K562 (cell line): ENCODE measurements at regions not wholly inside any gene's neighbourhood (a gene's known extent, or its start where the extent isn't known, plus 50 kb on each side); places are given as distances from the start of the nearest gene placed in this dataset.

Source experiments
- ATAC-seq: fragments of 200-7000 bp; cut with Tn5 transposase; 3 replicates; pipeline ENCODE4 v1.9.1; 2020; ENCODE audit warnings: moderate library complexity
- BruUV-seq: library from RNA; stranded (reverse); fragments of 400-500 nt; replicated peaks from 2 replicates; lab custom pipeline; 2021; lab: Mats Ljungman, UMichigan
- CTCF ChIA-PET: fragments of 300-600 bp; formaldehyde crosslinking; extraction: SDS; loops from one replicate; lab custom pipeline; 2021; ENCODE audit warnings: low intra/inter-chr PET ratio; lab: Yijun Ruan, JAX
- POLR2A ChIA-PET: fragments of 300-600, 350-650 bp; sonication (Branson Sonifier 250); formaldehyde crosslinking; extraction: SDS; loops from one replicate; lab custom pipeline; 2021; ENCODE audit warnings: antibody characterized with exemption, inconsistent platforms; lab: Yijun Ruan, JAX
- DNase-seq, 4 experiments: peaks; one replicate each; pipeline versions ENCODE4 v3.0.0 to v3.0.0-alpha.2; 2011 to 2018; ENCODE audit warnings: low spot score in 3 of 4, mixed read lengths in 3 of 4; ENCODE audit errors: extremely low read depth in 1 of 4
- FAIRE-seq: peaks from 2 replicates; lab custom pipeline; 2011; peaks lifted over from hg19 to GRCh38; lab: Jason Lieb, UNC
- H2AFZ ChIP-seq: 2 replicates; pipeline ENCODE4 v1.6.0; 2011; ENCODE audit warnings: low read depth, low read length, control low read depth, inconsistent platforms
- H3K27ac ChIP-seq: fragments of 200-600 bp; 3 replicates; pipeline ENCODE4 v1.8.0; 2011; ENCODE audit warnings: low read depth, mild to moderate bottlenecking, control low read depth, inconsistent platforms, low read length, moderate library complexity, mixed read lengths; ENCODE audit errors: extremely low read depth
- H3K27me3 ChIP-seq, 2 experiments: fragments of 300-600 bp in 1 of 2; 2 replicates in 1 of 2; 3 replicates in 1 of 2; pipeline versions ENCODE4 v1.6.0 to v1.8.0; 2011; ENCODE audit warnings: inconsistent platforms in 2 of 2, low read length in 2 of 2, mild to moderate bottlenecking in 1 of 2, mixed read lengths in 1 of 2, moderate library complexity in 1 of 2; ENCODE audit not compliant: control insufficient read depth in 2 of 2, insufficient read depth in 2 of 2
- H3K36me3 ChIP-seq: fragments of 300-600 bp; 3 replicates; pipeline ENCODE4 v1.8.0; 2011; ENCODE audit warnings: mild to moderate bottlenecking, low read length, inconsistent platforms; ENCODE audit not compliant: control insufficient read depth, insufficient read depth
- H3K4me1 ChIP-seq, 2 experiments: fragments of 200-600 bp in 1 of 2; replicated peaks in 1 of 2; 2 replicates in 1 of 2; 3 replicates in 1 of 2; pipeline versions ENCODE4 v1.5.1 to v1.8.0; 2011; ENCODE audit warnings: inconsistent platforms in 2 of 2, low read length in 2 of 2, mild to moderate bottlenecking in 1 of 2, mixed read lengths in 1 of 2, moderate library complexity in 1 of 2; ENCODE audit not compliant: control insufficient read depth in 2 of 2, insufficient read depth in 2 of 2
- H3K4me2 ChIP-seq: 2 replicates; pipeline ENCODE4 v1.6.1; 2011; ENCODE audit warnings: low read length, control low read depth, inconsistent platforms, mixed read lengths; ENCODE audit not compliant: insufficient read depth
- H3K4me3 ChIP-seq: fragments of 200-600 bp; sonication (generic), shearing (Covaris generic); 2 replicates; pipeline ENCODE4 v1.5.1; 2016; ENCODE audit warnings: control low read depth, inconsistent platforms
- H3K79me2 ChIP-seq: fragments of 200-600 bp; 3 replicates; pipeline ENCODE4 v1.8.0; 2011; ENCODE audit warnings: low read length, inconsistent platforms; ENCODE audit not compliant: control insufficient read depth, insufficient read depth
- H3K9ac ChIP-seq, 2 experiments: 2 replicates each; pipeline versions ENCODE4 v1.6.0 to v1.6.1; 2011; ENCODE audit warnings: low read depth in 2 of 2, low read length in 2 of 2, control low read depth in 1 of 2, inconsistent platforms in 1 of 2, mild to moderate bottlenecking in 1 of 2, mixed read lengths in 1 of 2; ENCODE audit not compliant: insufficient read depth in 1 of 2
- H3K9me1 ChIP-seq: one replicate; pipeline ENCODE4 v1.6.0; 2011; ENCODE audit warnings: inconsistent platforms, mild to moderate bottlenecking, low read length, moderate library complexity; ENCODE audit not compliant: control insufficient read depth, insufficient read depth
- H3K9me3 ChIP-seq: replicated peaks from 2 replicates; pipeline ENCODE4 v1.5.1; 2011; ENCODE audit warnings: low read depth, low read length, inconsistent platforms; ENCODE audit not compliant: control insufficient read depth, insufficient read depth
- H4K20me1 ChIP-seq: replicated peaks from 2 replicates; pipeline ENCODE4 v1.6.1; 2011; ENCODE audit warnings: low read length, inconsistent platforms, mixed read lengths; ENCODE audit not compliant: control insufficient read depth, insufficient read depth
- ATF3 ChIP-seq, 2 experiments: fragments of 450-650 bp in 1 of 2; sonication (generic) in 1 of 2; formaldehyde crosslinking in 1 of 2; IDR thresholded peaks in 1 of 2; conservative IDR thresholded peaks in 1 of 2; 2 replicates each; pipeline versions ENCODE4 v1.6.1 to v1.8.1; 2016 to 2023; ENCODE audit warnings: mild to moderate bottlenecking in 2 of 2, moderate library complexity in 2 of 2, inconsistent platforms in 1 of 2, missing genetic modification reagents in 1 of 2
- GTF2F1 ChIP-seq: IDR thresholded peaks from 2 replicates; pipeline ENCODE4 v1.6.1; 2011; ENCODE audit warnings: low read depth, low read length, improper control_type of control experiment
- NR2C1 ChIP-seq, 2 experiments: fragments of 450-650 bp; IDR thresholded peaks; 2 replicates each; pipeline ENCODE4 v1.6.1; 2017; ENCODE audit warnings: mild to moderate bottlenecking in 2 of 2, antibody characterized with exemption in 1 of 2, inconsistent platforms in 1 of 2, missing compliant biosample characterization in 1 of 2, missing genetic modification characterization in 1 of 2
- OTX1 ChIP-seq: fragments of 450-650 bp; formaldehyde crosslinking; IDR thresholded peaks from 2 replicates; pipeline ENCODE4 v1.4.0; 2022; ENCODE audit warnings: mild to moderate bottlenecking
- RFX1 ChIP-seq: fragments of 450-650 bp; IDR thresholded peaks from 2 replicates; pipeline ENCODE4 v1.6.1; 2016; ENCODE audit warnings: mild to moderate bottlenecking, moderate library complexity
- SIN3A ChIP-seq, 2 experiments: fragments of 150-350 bp in 1 of 2; IDR thresholded peaks; 2 replicates each; pipeline ENCODE4 v1.6.1; 2011 to 2016; ENCODE audit warnings: borderline replicate concordance in 2 of 2, low read depth in 2 of 2, low read length in 2 of 2, mild to moderate bottlenecking in 2 of 2, moderate library complexity in 2 of 2; ENCODE audit not compliant: control insufficient read depth in 1 of 2
- TSHZ1 ChIP-seq: fragments of 250-450 bp; sonication (Bioruptor Pico); IDR thresholded peaks from 2 replicates; pipeline ENCODE4 v1.4.0; 2020; ENCODE audit warnings: mild to moderate bottlenecking, moderate library complexity
- ZBTB43 ChIP-seq: sonication (generic); formaldehyde crosslinking; IDR thresholded peaks from 2 replicates; pipeline ENCODE4 v1.8.0; 2023; ENCODE audit warnings: mild to moderate bottlenecking, missing genetic modification reagents
- ZKSCAN3 ChIP-seq: fragments of 250-450 bp; sonication (Bioruptor Pico); IDR thresholded peaks from 2 replicates; pipeline ENCODE4 v1.4.0; 2020
- WGBS: fragments of 100-300 bp; shearing (Covaris generic); methylation state at CpG from one replicate; pipeline ENCODE4 v1.1.6; 2016; ENCODE audit warnings: low coverage, mixed read lengths; ENCODE audit not compliant: insufficient coverage; ENCODE audit errors: missing lambda C conversion rate; 5-methylcytosine and 5-hydroxymethylcytosine counted together
- in situ Hi-C: fragments of 300-500 bp; cut with MboI; formaldehyde crosslinking; loops from 4 replicates; pipeline ENCODE4 v1.15.0; 2018; ENCODE audit warnings: inconsistent platforms, mixed read lengths
- intact Hi-C: fragments of 100-400 bp; cut with micrococcal nuclease; formaldehyde crosslinking; loops from 2 replicates; pipeline ENCODE4 v1.14.2; 2022

GRCh38 chr16:5837007-5837670 is 739.5 kb upstream of the EEF2KMT start:
- Histone ChIP-seq H3K9me3 (no peaks in the 10 kb centered on the region), H3K27me3 (no peaks in the 10 kb centered on the region; a peak in 1 of 5 replicates), H3K4me1 (no peaks in the 10 kb centered on the region), H3K36me3 (no peaks in the 10 kb centered on the region), H3K79me2 (no peaks in the 10 kb centered on the region), H2AFZ (no peak overlapping the region), H3K27ac (no peak overlapping the region), H3K4me3 (no peak overlapping the region), H3K4me2 (no peak overlapping the region), H3K9ac (no peak overlapping the region), H4K20me1 (no peaks in the 10 kb centered on the region), H3K9me1 (no peaks in the 10 kb centered on the region)
- WGBS: under 1% methylated on average over 8 of the region's 8 CpGs
- intact Hi-C loops: no loop called here
- ChIA-PET CTCF (no interaction called here), POLR2A (no interaction called here)
- in situ Hi-C loops: no loop called here
- TF ChIP-seq RFX1 (no peak), ATF3 (IDR thresholded peaks at IDR 0.05) (peak; percentile 10; the same call in 1 of the 2 replicates), ATF3 (CRISPR knock-in tag; conservative IDR thresholded peaks at IDR 0.05) (no peak)
- no TSS peak for BruUV-seq
- no peak for ATAC-seq
- FAIRE-seq: no peak
- no peak for DNase-seq

- ATAC-seq: no peak
- H3K4me1 ChIP-seq: no peaks in the 10 kb centered on the region
- H3K9me3 ChIP-seq: no peaks in the 10 kb centered on the region
- BruUV-seq: no TSS peak
- H3K27ac ChIP-seq: no peak overlapping the region
- no peak overlapping the region for H3K4me2 ChIP-seq
- in situ Hi-C loops: no loop called here
- H3K9ac ChIP-seq: no peak overlapping the region
- POLR2A ChIA-PET: no interaction called here
- H3K79me2 ChIP-seq: no peaks in the 10 kb centered on the region
- H3K27me3 ChIP-seq: no peaks in the 10 kb centered on the region
- no peak overlapping the region for H2AFZ ChIP-seq
- CTCF ChIA-PET: no interaction called here
- H3K9me1 ChIP-seq: no peaks in the 10 kb centered on the region
- intact Hi-C loops: no loop called here
- H3K4me3 ChIP-seq: no peak overlapping the region
- no peaks in the 10 kb centered on the region for H4K20me1 ChIP-seq
- H3K36me3 ChIP-seq: no peaks in the 10 kb centered on the region
- FAIRE-seq: no peak
- 4% methylated on average over 8 of the region's 8 CpGs for WGBS
- no peak for DNase-seq
- TF ChIP-seq OTX1 (CRISPR knock-in tag): no peak
- no peak for TF ChIP-seq TSHZ1
- no peak for TF ChIP-seq NR2C1 (IDR thresholded peaks at IDR 0.05)
- TF ChIP-seq NR2C1 (tag; IDR thresholded peaks at IDR 0.05): no peak
- TF ChIP-seq GTF2F1: no peak
- TF ChIP-seq ZBTB43 (CRISPR knock-in tag): no peak
- TF ChIP-seq ZKSCAN3: no peak
- TF ChIP-seq SIN3A (IDR thresholded peaks at IDR 0.05; ENCODE audit: borderline replicate concordance in 2 of 2, control insufficient read depth in 1 of 2, low read depth in 2 of 2, low read length in 2 of 2): no peak
These were observed 738.3 kb upstream of the EEF2KMT start for GRCh38 chr16:5835876-5836275.
